GM06990 (cell line): ENCODE measurements at regions not wholly inside any gene's neighbourhood (a gene's known extent, or its start where the extent isn't known, plus 50 kb on each side); places are given as distances from the start of the nearest gene placed in this dataset.
A peak's percentile ranks its signal among the peaks of the same experiment; 100 is the strongest.

ENCODE experiments used
- DNase-seq: peaks from one replicate; pipeline ENCODE4 v3.0.0-alpha.2; 2011; ENCODE audit not compliant: insufficient read length; ENCODE audit errors: extremely low read depth
- H3K27me3 ChIP-seq: replicated peaks from 2 replicates; pipeline ENCODE4 v1.6.0; 2011; ENCODE audit warnings: low read length; ENCODE audit not compliant: control insufficient read depth, insufficient read depth
- H3K36me3 ChIP-seq: 2 replicates; pipeline ENCODE4 v1.5.1; 2011; ENCODE audit warnings: low read length; ENCODE audit not compliant: control insufficient read depth, insufficient read depth
- H3K4me3 ChIP-seq: replicated peaks from 2 replicates; pipeline ENCODE4 v1.5.1; 2011; ENCODE audit warnings: low read depth, mild to moderate bottlenecking, control low read depth, low read length
- TF ChIP-seq, protein P1 (sequence below): IDR thresholded peaks from 2 replicates; pipeline ENCODE4 v1.5.1; 2011; ENCODE audit warnings: low read length, control low read depth, mild to moderate bottlenecking, inconsistent platforms; ENCODE audit not compliant: insufficient read depth, poor library complexity, severe bottlenecking

DNA sequence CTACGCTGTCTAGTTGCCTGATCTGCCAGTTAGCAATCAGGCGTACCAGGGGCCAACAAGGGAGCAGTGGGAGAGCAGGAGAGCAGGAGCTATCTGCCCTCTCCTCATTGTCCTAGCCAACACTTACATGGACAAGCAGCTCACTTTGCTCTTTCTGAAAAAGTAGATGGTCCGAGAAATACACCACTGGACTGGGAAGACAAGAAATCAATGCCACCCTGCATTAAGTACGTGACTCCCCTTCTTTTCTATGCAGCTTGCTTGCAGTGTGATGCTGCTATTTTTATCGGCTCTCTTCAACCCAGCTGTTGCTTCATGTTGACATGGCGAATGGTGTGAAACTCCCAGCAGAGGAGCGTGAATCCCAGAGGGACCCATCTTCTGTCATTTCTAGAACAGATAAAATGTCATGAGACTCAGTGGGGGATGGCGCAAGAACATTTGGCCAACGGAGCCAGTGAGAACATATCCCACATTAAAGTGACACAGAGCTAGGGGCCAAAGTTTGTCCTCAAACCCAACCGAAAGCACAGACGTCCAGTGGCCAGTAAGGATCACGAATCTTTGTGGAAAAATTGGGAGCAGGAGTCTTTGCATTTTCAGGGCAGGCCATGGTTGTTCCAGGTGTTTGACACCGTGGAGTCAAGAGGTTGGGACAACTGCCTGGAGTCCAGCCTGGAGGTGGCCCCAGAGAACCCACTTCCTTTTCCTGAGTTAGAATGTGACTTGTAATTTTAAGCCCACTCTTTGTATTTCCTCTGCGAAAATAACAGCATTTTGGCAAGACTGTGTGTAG is 53.7 kb upstream of the MEF2A start:
- Histone ChIP-seq H3K27me3 (no peaks in the 10 kb centered on the region), H3K36me3 (no peaks in the 10 kb centered on the region), H3K4me3 (peak overlapping the region; percentile 53)
- TF ChIP-seq, protein P1, sequence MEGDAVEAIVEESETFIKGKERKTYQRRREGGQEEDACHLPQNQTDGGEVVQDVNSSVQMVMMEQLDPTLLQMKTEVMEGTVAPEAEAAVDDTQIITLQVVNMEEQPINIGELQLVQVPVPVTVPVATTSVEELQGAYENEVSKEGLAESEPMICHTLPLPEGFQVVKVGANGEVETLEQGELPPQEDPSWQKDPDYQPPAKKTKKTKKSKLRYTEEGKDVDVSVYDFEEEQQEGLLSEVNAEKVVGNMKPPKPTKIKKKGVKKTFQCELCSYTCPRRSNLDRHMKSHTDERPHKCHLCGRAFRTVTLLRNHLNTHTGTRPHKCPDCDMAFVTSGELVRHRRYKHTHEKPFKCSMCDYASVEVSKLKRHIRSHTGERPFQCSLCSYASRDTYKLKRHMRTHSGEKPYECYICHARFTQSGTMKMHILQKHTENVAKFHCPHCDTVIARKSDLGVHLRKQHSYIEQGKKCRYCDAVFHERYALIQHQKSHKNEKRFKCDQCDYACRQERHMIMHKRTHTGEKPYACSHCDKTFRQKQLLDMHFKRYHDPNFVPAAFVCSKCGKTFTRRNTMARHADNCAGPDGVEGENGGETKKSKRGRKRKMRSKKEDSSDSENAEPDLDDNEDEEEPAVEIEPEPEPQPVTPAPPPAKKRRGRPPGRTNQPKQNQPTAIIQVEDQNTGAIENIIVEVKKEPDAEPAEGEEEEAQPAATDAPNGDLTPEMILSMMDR = peak; percentile 33
- peak; percentile 86 for DNase-seq

DNA sequence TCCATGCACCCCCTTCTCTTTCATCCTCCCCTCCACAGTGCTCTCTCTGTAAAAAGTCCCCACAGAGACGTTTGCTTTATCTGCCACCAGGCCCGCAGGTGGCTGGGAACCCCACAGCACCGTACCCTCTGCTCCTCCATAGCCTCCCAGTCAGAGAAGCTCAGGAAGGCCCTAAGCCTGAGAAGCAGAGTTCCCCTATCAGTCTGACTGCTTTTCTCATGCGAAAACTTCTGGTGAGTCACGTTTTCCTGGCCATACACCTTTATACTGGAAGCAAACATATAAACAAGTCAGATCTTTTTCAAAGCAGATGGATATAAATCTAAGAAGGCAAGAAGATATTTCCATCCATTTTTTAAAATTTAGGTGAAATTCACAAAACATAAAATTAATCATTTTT is 51.5 kb upstream of the MEF2A start:
- TF ChIP-seq, protein P1 = no peak
- DNase-seq = no peak
- Histone ChIP-seq H3K36me3 (no peaks in the 10 kb centered on the region), H3K4me3 (no peak overlapping the region), H3K27me3 (no peaks in the 10 kb centered on the region)
